Spleen (tissue), 11 donors: ENCODE measurements at regions not wholly inside any gene's neighbourhood (a gene's known extent, or its start where the extent isn't known, plus 50 kb on each side); places are given as distances from the start of the nearest gene placed in this dataset.
A peak's percentile ranks its signal among the peaks of the same experiment; 100 is the strongest.

Source experiments
- DNase-seq: peaks from one replicate; pipeline ENCODE4 v3.0.0-alpha.2; 2020
- H3K27ac ChIP-seq, 8 donors: fragments of 200-600 bp; sonication (generic) in 7 of 8; 1 replicate in 4 of 8; 2 replicates in 4 of 8; pipeline versions ENCODE4 v1.5.0 to v1.8.0; 2016 to 2021; ENCODE audit warnings: inconsistent platforms in 4 of 8, mild to moderate bottlenecking in 4 of 8, moderate library complexity in 1 of 8
- H3K27me3 ChIP-seq, 7 donors: fragments of 200-600 bp; sonication (generic) in 6 of 7; replicated peaks in 1 of 7; 1 replicate in 4 of 7; 2 replicates in 3 of 7; pipeline versions ENCODE4 v1.5.0 to v1.8.0; 2016 to 2021; ENCODE audit warnings: inconsistent platforms in 3 of 7, mild to moderate bottlenecking in 1 of 7
- H3K36me3 ChIP-seq, 6 donors: fragments of 200-600 bp; sonication (generic) in 5 of 6; 1 replicate in 4 of 6; 2 replicates in 2 of 6; pipeline versions ENCODE4 v1.5.0 to v1.8.0; 2016 to 2021; ENCODE audit warnings: inconsistent platforms in 2 of 6
- H3K4me1 ChIP-seq, 6 donors: fragments of 200-600 bp; sonication (generic) in 5 of 6; 1 replicate in 3 of 6; 2 replicates in 3 of 6; pipeline versions ENCODE4 v1.5.0 to v1.8.0; 2016 to 2021; ENCODE audit warnings: inconsistent platforms in 3 of 6
- H3K4me3 ChIP-seq, 8 donors: fragments of 200-600 bp; sonication (generic) in 7 of 8; 1 replicate in 4 of 8; 2 replicates in 4 of 8; pipeline versions ENCODE4 v1.5.0 to v1.8.0; 2016 to 2021; ENCODE audit warnings: inconsistent platforms in 4 of 8, mild to moderate bottlenecking in 4 of 8, moderate library complexity in 2 of 8
- H3K9me3 ChIP-seq, 8 donors: fragments of 200-600 bp; sonication (generic) in 7 of 8; 1 replicate in 4 of 8; 2 replicates in 4 of 8; pipeline versions ENCODE4 v1.5.0 to v1.8.0; 2016 to 2021; ENCODE audit warnings: inconsistent platforms in 4 of 8
- POLR2A ChIP-seq, 3 donors: fragments of 450-650 bp; IDR thresholded peaks; one replicate each; pipeline ENCODE4 v1.5.1; 2017; ENCODE audit warnings: antibody characterized with exemption in 3 of 3, mild to moderate bottlenecking in 1 of 3
- POLR2AphosphoS5 ChIP-seq, 3 donors: sonication (generic); formaldehyde crosslinking; IDR thresholded peaks; one replicate each; pipeline ENCODE4 v1.5.1; 2017; ENCODE audit warnings: antibody characterized with exemption in 3 of 3
- WGBS, 5 donors: extraction: QIAGEN DNeasy Blood & Tissue Kit in 3 of 5; methylation state at CpG; one replicate each; pipeline versions ENCODE4 v1.1.5 to v1.1.7; 2013 to 2018; 5-methylcytosine and 5-hydroxymethylcytosine counted together
- intact Hi-C: fragments of 100-400 bp; cut with DNase I; formaldehyde crosslinking; loops from one replicate; pipeline ENCODE4 v1.15.0; 2023; ENCODE audit warnings: low total_unique reads
- TF ChIP-seq, protein P1 (sequence below), 11 experiments: fragments of 200-600 bp in 7 of 11; fragments of 450-650 bp in 4 of 11; sonication (generic) in 4 of 11; IDR thresholded peaks in 8 of 11; conservative IDR thresholded peaks in 3 of 11; 1 replicate in 7 of 11; 2 replicates in 4 of 11; pipeline versions ENCODE4 v1.4.0 to v1.8.0; 2016 to 2021; ENCODE audit warnings: antibody characterized with exemption in 11 of 11, inconsistent platforms in 4 of 11, mild to moderate bottlenecking in 1 of 11
- donor health status: healthy with polysubstance abuse.
- donor health status: DM: no; HTN: no; CAD: no; lungs with moderate emphysema.
- donor health status: DM: no; HTN: no; CAD: no.
- donor health status: Bipolar disorder and iron deficiency.
- donor health status: healthy.
- donor health status: DM: no; HTN: no; CAD: no.
- donor health status: DM: yes; HTN: yes; CAD: no.

DNA sequence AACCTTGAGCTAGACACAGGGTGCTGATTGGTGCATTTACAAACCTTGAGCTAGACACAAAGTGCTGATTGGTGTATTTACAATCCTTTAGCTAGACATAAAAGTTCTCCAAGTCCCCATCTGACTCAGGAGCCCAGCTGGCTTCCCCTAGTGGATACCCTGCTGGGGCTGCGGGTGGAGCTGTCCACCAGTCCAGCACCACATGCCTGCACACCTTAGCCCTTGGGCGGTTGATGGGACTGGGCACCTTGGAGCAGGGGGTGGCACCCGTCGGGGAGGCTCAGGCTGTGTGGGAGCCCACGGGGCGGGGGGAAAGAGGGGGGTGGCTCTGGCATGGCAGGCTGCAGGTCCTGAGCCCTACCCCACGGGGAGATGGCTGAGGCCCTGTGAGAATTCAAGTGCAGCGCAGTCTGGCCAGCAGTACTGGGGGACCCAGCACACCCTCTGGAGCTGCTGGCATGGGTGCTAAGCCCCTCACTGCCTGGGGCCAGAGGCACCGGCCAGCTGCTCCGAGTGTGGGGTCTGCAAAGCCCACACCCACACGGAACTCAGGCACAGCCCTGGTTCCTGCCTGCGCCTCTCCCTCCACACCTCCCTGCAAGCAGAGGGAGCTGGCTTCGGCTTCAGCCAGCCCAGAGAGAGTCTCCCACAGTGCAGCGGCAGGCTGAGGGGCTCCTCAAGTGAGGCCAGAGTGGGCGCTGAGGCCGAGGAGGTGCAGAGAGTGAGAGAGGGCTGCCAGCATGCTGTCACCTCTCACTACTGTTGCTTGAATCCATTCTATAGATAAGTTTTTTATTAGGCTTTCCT lies 369.8 kb upstream of the SMIM30 start:
- Histone ChIP-seq H3K9me3 (peaks cover 0 to 36% (median 8%) of the 10 kb centered on the region in 8 donors), H3K27ac (no peak overlapping the region), H3K4me1 (no peaks in the 10 kb centered on the region), H3K4me3 (no peak overlapping the region), H3K36me3 (no peaks in the 10 kb centered on the region), H3K27me3 (no peaks in the 10 kb centered on the region)
- intact Hi-C loops = no loop called here
- 86 to 97% (median 90%) methylated on average over 6 to 16 of the region's 16 CpGs for WGBS, 5 donors
- TF ChIP-seq POLR2A (IDR thresholded peaks at IDR 0.05) (no peak), POLR2AphosphoS5 (IDR thresholded peaks at IDR 0.05) (no peak)
- TF ChIP-seq, protein P1, sequence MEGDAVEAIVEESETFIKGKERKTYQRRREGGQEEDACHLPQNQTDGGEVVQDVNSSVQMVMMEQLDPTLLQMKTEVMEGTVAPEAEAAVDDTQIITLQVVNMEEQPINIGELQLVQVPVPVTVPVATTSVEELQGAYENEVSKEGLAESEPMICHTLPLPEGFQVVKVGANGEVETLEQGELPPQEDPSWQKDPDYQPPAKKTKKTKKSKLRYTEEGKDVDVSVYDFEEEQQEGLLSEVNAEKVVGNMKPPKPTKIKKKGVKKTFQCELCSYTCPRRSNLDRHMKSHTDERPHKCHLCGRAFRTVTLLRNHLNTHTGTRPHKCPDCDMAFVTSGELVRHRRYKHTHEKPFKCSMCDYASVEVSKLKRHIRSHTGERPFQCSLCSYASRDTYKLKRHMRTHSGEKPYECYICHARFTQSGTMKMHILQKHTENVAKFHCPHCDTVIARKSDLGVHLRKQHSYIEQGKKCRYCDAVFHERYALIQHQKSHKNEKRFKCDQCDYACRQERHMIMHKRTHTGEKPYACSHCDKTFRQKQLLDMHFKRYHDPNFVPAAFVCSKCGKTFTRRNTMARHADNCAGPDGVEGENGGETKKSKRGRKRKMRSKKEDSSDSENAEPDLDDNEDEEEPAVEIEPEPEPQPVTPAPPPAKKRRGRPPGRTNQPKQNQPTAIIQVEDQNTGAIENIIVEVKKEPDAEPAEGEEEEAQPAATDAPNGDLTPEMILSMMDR (IDR thresholded peaks at IDR 0.05 in 8 of 11, conservative IDR thresholded peaks at IDR 0.05 in 3 of 11) = no peak
- peak; percentile 62 for DNase-seq

DNA sequence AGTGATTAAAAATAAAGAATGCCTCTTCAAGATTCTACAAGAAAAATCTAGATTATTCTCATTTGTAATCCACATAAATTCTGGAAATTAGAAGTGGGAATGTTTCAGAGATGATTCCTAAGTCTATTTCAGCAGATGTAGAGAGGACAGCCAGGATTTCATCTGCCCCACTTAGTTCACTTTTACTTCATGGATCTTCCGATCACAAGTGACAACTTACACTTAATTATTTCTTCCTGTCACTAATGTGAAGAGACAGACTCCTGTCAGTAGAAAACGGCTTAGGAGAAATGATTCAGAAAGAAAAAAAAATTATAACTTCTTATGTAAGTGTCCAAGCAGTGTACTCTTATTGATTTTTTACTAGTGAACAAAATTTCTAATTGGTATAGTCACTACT lies 368.2 kb upstream of the SMIM30 start:
- DNase-seq = no peak
- TF ChIP-seq, protein P1 (IDR thresholded peaks at IDR 0.05 in 8 of 11, conservative IDR thresholded peaks at IDR 0.05 in 3 of 11) = no peak
- no peak for TF ChIP-seq POLR2AphosphoS5 (IDR thresholded peaks at IDR 0.05)
- TF ChIP-seq POLR2A (IDR thresholded peaks at IDR 0.05) = no peak
- no peaks in the 10 kb centered on the region for H3K4me1 ChIP-seq
- H3K27me3 ChIP-seq = no peaks in the 10 kb centered on the region
- 83 to 94% (median 89%) methylated on average over 2 of the region's 2 CpGs for WGBS, 5 donors
- no peak overlapping the region for H3K4me3 ChIP-seq
- intact Hi-C loops = no loop called here
- H3K9me3 ChIP-seq = peaks cover 0 to 40% (median 8%) of the 10 kb centered on the region in 8 donors
- no peaks in the 10 kb centered on the region for H3K36me3 ChIP-seq
- H3K27ac ChIP-seq = no peak overlapping the region

DNA sequence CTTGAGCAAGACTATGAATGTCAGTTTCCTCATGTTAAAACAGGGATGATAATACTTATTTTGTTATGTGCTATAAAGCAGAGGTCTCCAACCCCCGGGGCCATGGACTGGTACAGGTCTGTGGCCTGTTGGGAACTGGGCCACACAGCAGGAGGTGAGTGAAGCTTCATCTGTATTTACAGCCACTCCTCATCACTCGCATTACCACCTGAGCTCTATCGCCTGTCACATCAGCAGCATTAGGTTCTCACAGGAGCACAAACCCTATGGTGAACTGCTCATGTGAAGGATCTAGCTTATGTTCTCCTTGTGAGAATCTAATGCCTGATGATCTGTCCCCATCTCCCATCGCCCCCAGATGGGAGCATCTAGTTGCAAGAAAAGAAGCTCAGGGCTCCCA lies 365.3 kb upstream of the SMIM30 start:
- H3K4me3 ChIP-seq = no peak overlapping the region
- H3K36me3 ChIP-seq = no peaks in the 10 kb centered on the region
- no peaks in the 10 kb centered on the region for H3K4me1 ChIP-seq
- H3K27me3 ChIP-seq = no peaks in the 10 kb centered on the region
- 84 to 92% (median 87%) methylated on average over 4 of the region's 4 CpGs for whole genome bisulfite sequencing, 5 donors
- no peak overlapping the region for H3K27ac ChIP-seq
- intact Hi-C loops = no loop called here
- H3K9me3 ChIP-seq = peaks cover 0 to 40% (median 13%) of the 10 kb centered on the region in 8 donors
- DNase-seq = peak; percentile 63
- TF ChIP-seq, protein P1 (IDR thresholded peaks at IDR 0.05 in 8 of 11, conservative IDR thresholded peaks at IDR 0.05 in 3 of 11) = no peak
- TF ChIP-seq POLR2A (IDR thresholded peaks at IDR 0.05) (no peak), POLR2AphosphoS5 (IDR thresholded peaks at IDR 0.05) (no peak)

DNA sequence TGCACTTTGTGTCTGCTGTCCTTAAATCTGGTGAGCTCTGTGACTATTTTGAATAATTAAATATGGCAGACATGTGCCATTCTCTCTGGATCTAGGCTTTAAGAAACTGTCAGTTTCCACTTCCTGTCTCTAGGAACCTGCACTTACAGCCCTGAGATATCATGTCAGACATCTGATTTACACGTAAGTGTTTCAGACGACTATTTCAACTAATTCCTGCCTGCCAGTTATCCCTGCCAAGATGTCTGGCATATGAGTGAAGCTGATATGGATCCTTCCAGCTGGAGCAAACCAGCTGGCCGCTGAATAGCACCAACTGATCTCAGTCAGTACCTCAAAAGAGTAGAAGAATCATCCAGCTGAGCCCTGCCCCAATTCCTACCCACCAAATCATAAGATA lies 362.2 kb upstream of the SMIM30 start:
- no peaks in the 10 kb centered on the region for H3K36me3 ChIP-seq
- TF ChIP-seq POLR2AphosphoS5 (IDR thresholded peaks at IDR 0.05) (no peak), POLR2A (IDR thresholded peaks at IDR 0.05) (no peak)
- TF ChIP-seq, protein P1 (IDR thresholded peaks at IDR 0.05 in 8 of 11, conservative IDR thresholded peaks at IDR 0.05 in 3 of 11) = no peak
- H3K4me3 ChIP-seq = no peak overlapping the region
- H3K4me1 ChIP-seq = no peaks in the 10 kb centered on the region
- DNase-seq = no peak
- intact Hi-C loops = no loop called here
- H3K27me3 ChIP-seq = no peaks in the 10 kb centered on the region
- 58 to 73% (median 62%) methylated on average over 3 of the region's 3 CpGs for WGBS, 5 donors
- H3K27ac ChIP-seq = no peak overlapping the region
- H3K9me3 ChIP-seq = peaks cover 0 to 22% (median 6%) of the 10 kb centered on the region in 8 donors
